ENCODE measurements at regions not wholly inside any gene's neighbourhood (a gene's known extent, or its start where the extent isn't known, plus 50 kb on each side); places are given as distances from the start of the nearest gene placed in this dataset.

- in situ Hi-C loops (cut with MboI; ENCODE audit: low sequenced_read_pairs) = no loop called here
- H2BK120ac ChIP-seq (ENCODE audit: low read depth, low read length) = no peak overlapping the region
Observed at GRCh38 chr1:163450986-163451385, 129.2 kb downstream of the NUF2 start.

More at GRCh38 chr1:163450986-163451385, 129.2 kb downstream of the NUF2 start:
- Histone ChIP-seq H2BK5ac (ENCODE audit: low read depth, low read length, poor library complexity, severe bottlenecking) (no peak overlapping the region), H3K4me2 (ENCODE audit: low read depth, low read length) (no peak overlapping the region), H4K20me1 (ENCODE audit: insufficient read depth, low read length) (no peaks in the 10 kb centered on the region), H3K79me1 (ENCODE audit: low read depth in 1 of 2, low read length in 2 of 2) (no peaks in the 10 kb centered on the region), H3K9me1 (ENCODE audit: insufficient read depth, low read length) (no peaks in the 10 kb centered on the region), H2AFZ (replicated peaks; ENCODE audit: low read length, poor library complexity) (no peak overlapping the region), H3K4ac (ENCODE audit: low read depth, low read length) (no peak overlapping the region), H3K4me1 (ENCODE audit: control insufficient read depth, insufficient read depth, low read length) (no peaks in the 10 kb centered on the region), H2BK15ac (ENCODE audit: low read depth, low read length) (no peak overlapping the region), H3K56ac (ENCODE audit: extremely low read depth, insufficient read depth, low read length) (no peak overlapping the region), H3K27me3 (ENCODE audit: control insufficient read depth, insufficient read depth, low read length) (no peaks in the 10 kb centered on the region), H3K18ac (ENCODE audit: low read depth, low read length) (no peak overlapping the region), H3K27ac (ENCODE audit: insufficient read depth, low read length) (no peak overlapping the region), H3K14ac (replicated peaks; ENCODE audit: low read depth, low read length) (no peak overlapping the region), H2BK20ac (ENCODE audit: low read depth, low read length) (no peak overlapping the region), H3K9me3 (ENCODE audit: control insufficient read depth, insufficient read depth, low read length) (no peaks in the 10 kb centered on the region), H3K36me3 (ENCODE audit: control insufficient read depth, insufficient read depth, low read length) (no peaks in the 10 kb centered on the region), H3K4me3 (ENCODE audit: insufficient read depth, low read depth, low read length) (no peak overlapping the region), H2AK5ac (ENCODE audit: low read depth, low read length) (no peak overlapping the region), H4K91ac (ENCODE audit: insufficient read depth, low read depth, low read length) (no peak overlapping the region), H3K23ac (ENCODE audit: low read depth, low read length) (no peak overlapping the region), H4K8ac (ENCODE audit: low read depth in 2 of 2, low read length in 2 of 2) (no peak overlapping the region), H3K9ac (ENCODE audit: low read depth, low read length) (no peak overlapping the region), H2AK9ac (replicated peaks; ENCODE audit: low read depth, low read length, poor library complexity) (no peak overlapping the region), H4K5ac (ENCODE audit: low read depth, low read length) (no peak overlapping the region)
- ATAC-seq (ENCODE audit: low read depth) = no peak
- TF ChIP-seq POLR2A (IDR thresholded peaks at IDR 0.05; ENCODE audit: low read depth, low read length) (no peak), SMC3 (IDR thresholded peaks at IDR 0.05; ENCODE audit: low read depth, low read length) (no peak), RCOR1 (IDR thresholded peaks at IDR 0.05; ENCODE audit: insufficient replicate concordance, low read length) (no peak), CTCF (conservative IDR thresholded peaks at IDR 0.05; ENCODE audit: low read depth, low read length) (no peak), NFE2L2 (IDR thresholded peaks at IDR 0.05; ENCODE audit: low read depth, low read length) (no peak), ELK1 (IDR thresholded peaks at IDR 0.05; ENCODE audit: borderline replicate concordance, low read depth, low read length) (no peak), MXI1 (IDR thresholded peaks at IDR 0.05; ENCODE audit: borderline replicate concordance, low read depth, low read length) (no peak), FOS (IDR thresholded peaks at IDR 0.05; ENCODE audit: low read depth, low read length) (no peak), MAZ (IDR thresholded peaks at IDR 0.05; ENCODE audit: borderline replicate concordance, low read depth, low read length) (no peak), CEBPB (IDR thresholded peaks at IDR 0.05; ENCODE audit: low read depth, low read length) (no peak), CHD1 (IDR thresholded peaks at IDR 0.05; ENCODE audit: low read depth, low read length) (no peak), RAD21 (IDR thresholded peaks at IDR 0.05; ENCODE audit: low read length) (no peak), RFX5 (IDR thresholded peaks at IDR 0.05; ENCODE audit: low read depth, low read length) (no peak), USF2 (IDR thresholded peaks at IDR 0.05; ENCODE audit: low read depth, low read length) (no peak)
- dilution Hi-C loops (cut with HindIII; ENCODE audit: low sequenced_read_pairs, unreplicated experiment) = no loop called here
- CTCF ChIA-PET = interaction anchor here (0.6 kb wide), 1 partner anchor 549 kb away, joined by 3 read pairs; no protein-coding TSS in a partner anchor
- DNase-seq = no peak
- intact Hi-C loops (cut with micrococcal nuclease) = no loop called here
- POLR2A ChIA-PET (ENCODE audit: unreplicated experiment) = no interaction called here
- no TSS peak for BruUV-seq (replicated peaks)

Measured in IMR-90 (cell line).